NCI-H526 treated with DMSO at 0.1 percent for 48 hours (cell line): ENCODE measurements at regions not wholly inside any gene's neighbourhood (a gene's known extent, or its start where the extent isn't known, plus 50 kb on each side); places are given as distances from the start of the nearest gene placed in this dataset.

Experiments used
- DNase-seq: peaks from one replicate; lab custom pipeline; 2025; lab: John Stamatoyannopoulos, UW

- no peak for DNase-seq
These were observed 217.5 kb downstream of the GLI2 start for GRCh38 chr2:120953066-120953756.

- DNase-seq = no peak
These were observed 218.3 kb downstream of the GLI2 start for GRCh38 chr2:120953843-120954584.

- DNase-seq = no peak
These were observed 219.3 kb downstream of the GLI2 start for GRCh38 chr2:120954939-120955338.

GRCh38 chr2:120955427-120955826 is 219.8 kb downstream of the GLI2 start:
- no peak for DNase-seq

GRCh38 chr2:120956486-120957156 is 221.0 kb downstream of the GLI2 start:
- no peak for DNase-seq

GRCh38 chr2:120957905-120958304 is 222.2 kb downstream of the GLI2 start:
- DNase-seq = no peak

- DNase-seq = no peak
These were observed 223.1 kb downstream of the GLI2 start for GRCh38 chr2:120958623-120959366.

GRCh38 chr2:120959426-120959825 is 223.8 kb downstream of the GLI2 start:
- DNase-seq = no peak

GRCh38 chr2:120960770-120961366 is 225.2 kb downstream of the GLI2 start:
- DNase-seq = no peak

- DNase-seq = no peak
These were observed 225.7 kb downstream of the GLI2 start for GRCh38 chr2:120961396-120961795.

GRCh38 chr2:120963997-120964705 is 228.5 kb downstream of the GLI2 start:
- DNase-seq = no peak

GRCh38 chr2:120964819-120965218 is 229.2 kb downstream of the GLI2 start:
- DNase-seq = no peak

GRCh38 chr2:120966510-120967254 is 231.0 kb downstream of the GLI2 start:
- DNase-seq = no peak

- no peak for DNase-seq
These were observed 232.8 kb downstream of the GLI2 start for GRCh38 chr2:120968307-120969015.

GRCh38 chr2:120969613-120970355 is 234.1 kb downstream of the GLI2 start:
- no peak for DNase-seq

GRCh38 chr2:120971866-120972265 is 236.2 kb downstream of the GLI2 start:
- DNase-seq = no peak

- no peak for DNase-seq
These were observed 236.6 kb downstream of the GLI2 start for GRCh38 chr2:120972286-120972685.

GRCh38 chr2:120973196-120973595 is 237.5 kb downstream of the GLI2 start:
- no peak for DNase-seq

- no peak for DNase-seq
These were observed 239.3 kb downstream of the GLI2 start for GRCh38 chr2:120974950-120975349.
